Ishikawa (cell line): ENCODE measurements at regions not wholly inside any gene's neighbourhood (a gene's known extent, or its start where the extent isn't known, plus 50 kb on each side); places are given as distances from the start of the nearest gene placed in this dataset.
A peak's percentile ranks its signal among the peaks of the same experiment; 100 is the strongest.

Source experiments
- TCF12 ChIP-seq: IDR thresholded peaks from 2 replicates; pipeline ENCODE4 v1.6.1; 2012; ENCODE audit warnings: low read depth
- TEAD4 ChIP-seq: IDR thresholded peaks from 2 replicates; pipeline ENCODE4 v1.6.1; 2012
- TF ChIP-seq, protein P1 (sequence below): IDR thresholded peaks from 2 replicates; pipeline ENCODE4 v1.6.1; 2012
- TF ChIP-seq, protein P2 (sequence below): IDR thresholded peaks from 2 replicates; pipeline ENCODE4 v1.6.1; 2012

DNA sequence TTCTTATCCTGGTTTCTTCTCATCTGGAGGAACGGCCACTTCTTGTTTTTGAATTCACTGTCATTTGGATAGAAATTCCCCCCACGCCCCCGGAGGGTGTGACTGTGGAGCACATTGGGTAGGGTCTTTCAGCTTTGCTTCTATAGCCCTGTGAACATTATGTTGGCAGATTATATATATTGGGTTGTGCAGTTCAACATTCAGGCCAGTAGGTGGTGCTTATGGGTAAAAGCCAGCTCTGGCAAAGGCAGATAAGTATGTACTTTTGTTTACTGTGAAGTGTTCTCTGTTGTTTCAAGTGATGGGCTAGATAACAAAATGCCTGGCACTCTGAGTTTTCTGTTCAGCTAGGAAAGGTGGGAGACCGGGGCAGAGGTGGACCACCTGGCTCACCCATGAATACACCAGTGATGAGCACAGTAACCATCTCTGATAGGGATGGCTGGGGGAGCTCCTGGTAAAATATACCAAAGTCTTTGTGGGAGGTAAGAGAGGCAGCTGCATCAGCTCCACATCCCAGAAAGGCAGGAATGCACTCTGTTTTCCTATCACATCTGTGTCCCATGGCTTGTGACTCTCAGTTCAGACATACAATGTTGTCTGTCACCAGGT, 1348.2 kb upstream of the RAG2 start:
- TF ChIP-seq, protein P1, sequence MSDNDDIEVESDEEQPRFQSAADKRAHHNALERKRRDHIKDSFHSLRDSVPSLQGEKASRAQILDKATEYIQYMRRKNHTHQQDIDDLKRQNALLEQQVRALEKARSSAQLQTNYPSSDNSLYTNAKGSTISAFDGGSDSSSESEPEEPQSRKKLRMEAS = no peak
- TF ChIP-seq TCF12 (no peak), TEAD4 (peak; percentile 44; the same call in 1 of the 2 replicates)
- TF ChIP-seq, protein P2, sequence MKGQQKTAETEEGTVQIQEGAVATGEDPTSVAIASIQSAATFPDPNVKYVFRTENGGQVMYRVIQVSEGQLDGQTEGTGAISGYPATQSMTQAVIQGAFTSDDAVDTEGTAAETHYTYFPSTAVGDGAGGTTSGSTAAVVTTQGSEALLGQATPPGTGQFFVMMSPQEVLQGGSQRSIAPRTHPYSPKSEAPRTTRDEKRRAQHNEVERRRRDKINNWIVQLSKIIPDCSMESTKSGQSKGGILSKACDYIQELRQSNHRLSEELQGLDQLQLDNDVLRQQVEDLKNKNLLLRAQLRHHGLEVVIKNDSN = no peak
